ENCODE measurements at regions not wholly inside any gene's neighbourhood (a gene's known extent, or its start where the extent isn't known, plus 50 kb on each side); places are given as distances from the start of the nearest gene placed in this dataset.

GRCh38 chr6:28693751-28694443 lies 168.2 kb downstream of the GPX5 start:
- TF ChIP-seq, protein P1, sequence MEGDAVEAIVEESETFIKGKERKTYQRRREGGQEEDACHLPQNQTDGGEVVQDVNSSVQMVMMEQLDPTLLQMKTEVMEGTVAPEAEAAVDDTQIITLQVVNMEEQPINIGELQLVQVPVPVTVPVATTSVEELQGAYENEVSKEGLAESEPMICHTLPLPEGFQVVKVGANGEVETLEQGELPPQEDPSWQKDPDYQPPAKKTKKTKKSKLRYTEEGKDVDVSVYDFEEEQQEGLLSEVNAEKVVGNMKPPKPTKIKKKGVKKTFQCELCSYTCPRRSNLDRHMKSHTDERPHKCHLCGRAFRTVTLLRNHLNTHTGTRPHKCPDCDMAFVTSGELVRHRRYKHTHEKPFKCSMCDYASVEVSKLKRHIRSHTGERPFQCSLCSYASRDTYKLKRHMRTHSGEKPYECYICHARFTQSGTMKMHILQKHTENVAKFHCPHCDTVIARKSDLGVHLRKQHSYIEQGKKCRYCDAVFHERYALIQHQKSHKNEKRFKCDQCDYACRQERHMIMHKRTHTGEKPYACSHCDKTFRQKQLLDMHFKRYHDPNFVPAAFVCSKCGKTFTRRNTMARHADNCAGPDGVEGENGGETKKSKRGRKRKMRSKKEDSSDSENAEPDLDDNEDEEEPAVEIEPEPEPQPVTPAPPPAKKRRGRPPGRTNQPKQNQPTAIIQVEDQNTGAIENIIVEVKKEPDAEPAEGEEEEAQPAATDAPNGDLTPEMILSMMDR (IDR thresholded peaks at IDR 0.05; ENCODE audit: poor library complexity) = no peak
- peak; percentile 40 for TF ChIP-seq EZH2 (IDR thresholded peaks at IDR 0.05; ENCODE audit: borderline replicate concordance)
- H2AFZ ChIP-seq = peak overlapping the region; percentile 53
- no peak for DNase-seq (ENCODE audit: low spot score)
- H3K27me3 ChIP-seq = peaks cover 22% of the 10 kb centered on the region
- H3K9me3 ChIP-seq (ENCODE audit: low read depth) = no peaks in the 10 kb centered on the region
- no peak overlapping the region for H3K27ac ChIP-seq
- no peaks in the 10 kb centered on the region for H3K79me2 ChIP-seq
- H3K4me2 ChIP-seq = peak overlapping the region; percentile 68
- no peaks in the 10 kb centered on the region for H3K36me3 ChIP-seq (replicated peaks; ENCODE audit: insufficient read depth, low read depth)
- H4K20me1 ChIP-seq (ENCODE audit: insufficient read depth, poor library complexity, severe bottlenecking) = no peaks in the 10 kb centered on the region
- 54% methylated on average over 26 of the region's 26 CpGs for WGBS (ENCODE audit: low lambda C conversion rate, missing lambda C conversion rate)
- no peaks in the 10 kb centered on the region for H3K4me1 ChIP-seq (ENCODE audit: insufficient read depth)
- peak overlapping the region; percentile 4 for H3K4me3 ChIP-seq
- no peaks in the 10 kb centered on the region for H3K9me2 ChIP-seq (replicated peaks; ENCODE audit: insufficient read depth)

DNA sequence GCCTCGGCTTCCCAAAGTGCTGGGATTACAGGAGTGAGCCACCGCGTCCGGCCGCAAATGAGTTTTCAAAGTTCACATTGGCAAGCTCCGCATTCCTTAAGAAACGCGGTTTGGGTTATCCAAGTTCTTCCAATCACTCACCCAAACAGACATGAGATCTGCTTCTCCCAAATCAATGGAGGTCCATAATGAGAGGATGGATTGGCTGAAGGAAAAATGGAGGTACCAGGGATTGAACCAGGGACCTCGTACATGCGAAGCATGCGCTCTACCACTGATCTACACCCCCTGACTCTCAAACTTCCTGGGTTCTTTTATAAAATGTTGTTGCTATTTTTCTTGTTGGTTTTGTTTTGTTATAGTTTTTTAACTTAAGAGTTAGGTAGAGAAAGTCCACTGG lies 170.0 kb downstream of the GPX5 start:
- TF ChIP-seq, protein P1 (IDR thresholded peaks at IDR 0.05; ENCODE audit: poor library complexity) = no peak
- TF ChIP-seq EZH2phosphoT487 (IDR thresholded peaks at IDR 0.05; ENCODE audit: low read depth, severe bottlenecking, unreplicated experiment) (no peak), EZH2 (IDR thresholded peaks at IDR 0.05; ENCODE audit: borderline replicate concordance) (no peak)

GRCh38 chr6:28696167-28696566 lies 170.5 kb downstream of the GPX5 start:
- Histone ChIP-seq H3K9me2 (replicated peaks; ENCODE audit: insufficient read depth) (no peaks in the 10 kb centered on the region), H3K4me3 (no peak overlapping the region), H3K4me2 (no peak overlapping the region), H3K36me3 (replicated peaks; ENCODE audit: insufficient read depth, low read depth) (no peaks in the 10 kb centered on the region), H3K4me1 (ENCODE audit: insufficient read depth) (no peaks in the 10 kb centered on the region), H3K27me3 (peaks cover 22% of the 10 kb centered on the region), H3K79me2 (no peaks in the 10 kb centered on the region), H2AFZ (no peak overlapping the region), H4K20me1 (ENCODE audit: insufficient read depth, poor library complexity, severe bottlenecking) (no peaks in the 10 kb centered on the region), H3K27ac (no peak overlapping the region), H3K9me3 (ENCODE audit: low read depth) (no peaks in the 10 kb centered on the region)
- 90% methylated on average over 14 of the region's 14 CpGs for WGBS (ENCODE audit: low lambda C conversion rate, missing lambda C conversion rate)
- TF ChIP-seq, protein P1 (IDR thresholded peaks at IDR 0.05; ENCODE audit: poor library complexity) = no peak
- TF ChIP-seq EZH2phosphoT487 (IDR thresholded peaks at IDR 0.05; ENCODE audit: low read depth, severe bottlenecking, unreplicated experiment) (no peak), EZH2 (IDR thresholded peaks at IDR 0.05; ENCODE audit: borderline replicate concordance) (no peak)
- no peak for DNase-seq (ENCODE audit: low spot score)

More for the DNA sequence above, 170.0 kb downstream of the GPX5 start:
- Histone ChIP-seq H3K4me1 (ENCODE audit: insufficient read depth) (no peaks in the 10 kb centered on the region), H2AFZ (no peak overlapping the region), H3K4me2 (no peak overlapping the region), H3K36me3 (replicated peaks; ENCODE audit: insufficient read depth, low read depth) (no peaks in the 10 kb centered on the region), H3K79me2 (no peaks in the 10 kb centered on the region), H3K4me3 (no peak overlapping the region), H3K9me3 (ENCODE audit: low read depth) (no peaks in the 10 kb centered on the region), H3K9me2 (replicated peaks; ENCODE audit: insufficient read depth) (no peaks in the 10 kb centered on the region), H4K20me1 (ENCODE audit: insufficient read depth, poor library complexity, severe bottlenecking) (no peaks in the 10 kb centered on the region), H3K27ac (no peak overlapping the region), H3K27me3 (peaks cover 22% of the 10 kb centered on the region)
- 92% methylated on average over 11 of the region's 11 CpGs for WGBS (ENCODE audit: low lambda C conversion rate, missing lambda C conversion rate)
- no peak for DNase-seq (ENCODE audit: low spot score)

Measured in hepatocyte (in vitro differentiated cells).